ENCODE measurements at regions not wholly inside any gene's neighbourhood (a gene's known extent, or its start where the extent isn't known, plus 50 kb on each side); places are given as distances from the start of the nearest gene placed in this dataset.

DNA sequence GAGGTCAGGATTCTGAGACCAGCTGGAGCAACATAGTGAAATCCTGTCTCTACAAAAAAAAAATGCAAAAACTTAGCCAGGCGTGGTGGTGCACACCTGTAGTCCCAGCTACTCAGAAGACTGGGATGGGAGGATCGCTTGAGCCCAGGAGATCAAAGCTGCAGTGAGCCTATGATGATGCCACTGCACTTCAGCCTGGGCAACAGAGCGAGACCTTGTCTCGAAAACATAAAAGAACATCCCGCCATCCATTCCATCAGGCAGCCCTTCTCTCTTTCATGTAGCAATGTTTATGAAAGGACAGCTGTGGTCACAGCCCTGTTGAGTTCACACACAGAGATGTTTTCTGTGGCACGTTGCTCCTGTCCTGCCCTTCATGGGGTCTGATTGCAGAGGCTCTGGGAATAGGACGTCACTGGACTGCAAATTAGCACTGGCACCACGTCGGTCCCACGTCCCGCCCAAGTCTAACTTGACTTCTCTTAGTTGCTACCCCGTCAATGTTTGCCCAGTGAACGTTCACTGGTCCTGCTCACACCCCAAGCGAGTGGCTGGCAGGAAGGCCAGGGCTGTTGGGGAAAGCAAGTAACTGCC lies 64.5 kb upstream of the MYL10 start:
- H3K9ac ChIP-seq (ENCODE audit: low read length): no peak overlapping the region

DNA sequence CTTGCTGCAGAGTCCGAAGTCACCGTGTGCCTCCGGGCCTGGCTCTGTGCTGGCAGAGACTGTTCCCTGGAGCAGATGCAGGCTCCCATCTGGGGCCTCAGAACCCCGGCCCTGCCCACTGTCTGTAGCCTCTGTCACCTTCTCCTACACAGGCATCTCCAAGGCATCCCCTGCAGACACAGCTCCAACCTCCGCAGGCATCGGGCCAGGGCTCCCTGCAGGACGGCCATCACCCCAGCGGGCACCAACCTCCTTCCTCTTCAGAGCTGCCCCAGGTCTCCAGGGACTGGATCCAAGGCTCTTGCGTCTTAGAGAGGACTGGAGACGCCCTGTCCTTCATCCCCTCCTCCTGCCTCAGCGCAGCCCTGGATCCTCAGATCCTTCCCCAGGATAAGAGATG lies 69.9 kb upstream of the MYL10 start:
- no peak overlapping the region for H3K27ac ChIP-seq (ENCODE audit: low read depth, low read length)
- no peaks in the 10 kb centered on the region for H3K36me3 ChIP-seq (ENCODE audit: control insufficient read depth, insufficient read depth, low read length)
- peaks cover 6% of the 10 kb centered on the region for H3K27me3 ChIP-seq (ENCODE audit: control insufficient read depth, insufficient read depth, low read length)
- no peak overlapping the region for H3K9ac ChIP-seq (ENCODE audit: low read length)
- no peak overlapping the region for H3K4me3 ChIP-seq (ENCODE audit: low read length)
- H3K4me1 ChIP-seq (ENCODE audit: control insufficient read depth, insufficient read depth, low read length): no peaks in the 10 kb centered on the region

More for the DNA sequence above, 64.5 kb upstream of the MYL10 start:
- no peak overlapping the region for H3K27ac ChIP-seq (ENCODE audit: low read depth, low read length)
- no peaks in the 10 kb centered on the region for H3K4me1 ChIP-seq (ENCODE audit: control insufficient read depth, insufficient read depth, low read length)
- no peak overlapping the region for H3K4me3 ChIP-seq (ENCODE audit: low read length)
- H3K27me3 ChIP-seq (ENCODE audit: control insufficient read depth, insufficient read depth, low read length): no peaks in the 10 kb centered on the region
- H3K36me3 ChIP-seq (ENCODE audit: control insufficient read depth, insufficient read depth, low read length): no peaks in the 10 kb centered on the region

DNA sequence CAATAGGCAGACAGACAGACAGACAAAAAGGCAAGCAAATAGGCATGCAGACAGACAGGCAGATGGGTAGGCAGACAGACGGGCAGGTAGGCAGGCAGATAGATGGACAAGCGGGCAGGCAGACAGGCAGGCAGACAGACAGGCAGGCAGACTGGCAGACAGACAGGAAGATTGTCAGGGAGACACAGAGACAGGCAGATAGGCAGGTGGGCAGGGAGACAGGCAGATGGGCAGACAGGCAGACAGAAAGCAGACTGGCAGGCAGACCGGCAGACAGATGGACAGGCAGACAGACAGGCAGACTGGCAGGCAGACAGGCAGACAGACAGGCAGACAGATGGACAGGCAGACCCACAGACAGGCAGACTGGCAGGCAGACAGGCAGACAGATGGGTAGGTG lies 70.3 kb upstream of the MYL10 start:
- Histone ChIP-seq H3K27ac (ENCODE audit: low read depth, low read length) (no peak overlapping the region), H3K36me3 (ENCODE audit: control insufficient read depth, insufficient read depth, low read length) (no peaks in the 10 kb centered on the region), H3K4me3 (ENCODE audit: low read length) (no peak overlapping the region), H3K9ac (ENCODE audit: low read length) (no peak overlapping the region), H3K4me1 (ENCODE audit: control insufficient read depth, insufficient read depth, low read length) (no peaks in the 10 kb centered on the region), H3K27me3 (ENCODE audit: control insufficient read depth, insufficient read depth, low read length) (peaks cover 6% of the 10 kb centered on the region)

DNA sequence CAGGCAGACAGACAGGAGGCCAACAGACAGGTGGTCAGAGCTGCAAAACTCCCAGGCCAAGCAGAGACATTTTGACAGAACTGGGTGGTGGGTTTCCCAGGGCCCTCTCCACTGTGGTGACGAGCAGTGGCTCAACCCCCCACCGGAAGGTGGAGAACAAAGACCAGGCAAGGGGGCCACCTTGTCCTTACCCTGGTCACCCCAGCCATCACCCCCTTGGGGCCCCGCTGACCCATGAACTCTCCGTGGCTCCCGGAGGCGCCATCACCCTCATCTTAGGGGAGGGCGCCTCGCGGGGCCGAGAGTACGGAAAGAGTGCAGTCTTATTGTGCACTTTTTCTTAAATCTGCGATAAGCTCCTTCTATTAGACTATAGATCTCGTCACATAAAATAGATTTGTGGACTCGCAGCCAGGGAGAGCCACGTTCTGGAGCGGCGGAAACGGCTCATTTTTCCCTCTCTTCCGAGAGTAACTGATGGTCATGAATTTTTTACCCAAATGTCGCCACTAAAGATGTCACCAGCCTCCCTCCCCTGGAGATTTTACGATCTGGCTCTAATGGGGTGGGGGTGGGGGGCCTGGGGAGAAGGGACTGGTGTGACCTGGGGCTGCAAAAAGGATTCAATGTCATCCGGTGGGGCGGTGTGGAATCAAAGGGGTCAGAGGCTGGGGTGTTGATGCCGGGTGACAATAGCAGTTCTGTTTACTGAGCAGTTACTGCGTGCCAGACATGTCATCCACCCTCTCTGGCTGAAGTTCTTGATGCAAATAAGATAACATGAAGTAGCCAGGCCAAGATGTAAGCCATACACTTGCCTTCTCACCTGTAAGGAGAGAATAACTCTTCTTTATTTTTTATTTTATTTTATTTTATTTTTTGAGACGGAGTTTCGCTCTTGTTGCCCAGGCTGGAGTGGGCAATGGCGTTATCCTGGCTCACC lies 71.1 kb upstream of the MYL10 start:
- Histone ChIP-seq H3K4me1 (ENCODE audit: control insufficient read depth, insufficient read depth, low read length) (no peaks in the 10 kb centered on the region), H3K27me3 (ENCODE audit: control insufficient read depth, insufficient read depth, low read length) (peaks cover 6% of the 10 kb centered on the region), H3K36me3 (ENCODE audit: control insufficient read depth, insufficient read depth, low read length) (no peaks in the 10 kb centered on the region), H3K4me3 (ENCODE audit: low read length) (no peak overlapping the region), H3K9ac (ENCODE audit: low read length) (no peak overlapping the region), H3K27ac (ENCODE audit: low read depth, low read length) (no peak overlapping the region)

DNA sequence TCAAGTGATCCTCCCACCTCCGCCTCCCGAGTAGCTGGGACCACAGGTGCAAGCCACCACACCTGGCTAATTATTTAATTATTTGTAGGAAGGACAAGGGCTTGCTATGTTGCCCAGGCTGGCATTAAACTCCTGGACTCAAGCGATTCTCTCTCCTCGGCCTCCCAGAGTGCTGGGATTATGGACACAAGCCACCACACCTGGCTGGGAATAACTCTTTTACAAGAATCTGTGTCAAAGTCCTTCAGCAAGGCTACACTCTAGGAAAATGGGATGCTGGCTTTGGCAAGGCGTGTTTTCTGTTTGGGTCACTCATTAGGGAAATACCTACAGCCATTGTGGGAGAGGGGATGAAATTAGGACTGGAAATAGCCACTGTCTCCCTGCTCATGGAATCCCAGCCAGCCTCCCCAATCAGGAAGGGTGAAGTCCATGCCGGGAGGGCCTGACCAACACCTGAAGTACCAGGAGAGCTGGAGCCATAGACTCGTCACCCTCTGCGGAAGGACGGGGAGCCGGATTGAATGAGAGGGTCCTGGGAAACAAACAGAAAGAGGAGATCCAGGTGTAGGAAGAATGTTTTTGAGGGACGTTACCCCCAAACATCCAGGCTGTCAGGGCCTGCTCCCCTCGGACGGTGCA lies 72.2 kb upstream of the MYL10 start:
- no peak overlapping the region for H3K9ac ChIP-seq (ENCODE audit: low read length)
- H3K27ac ChIP-seq (ENCODE audit: low read depth, low read length): no peak overlapping the region

DNA sequence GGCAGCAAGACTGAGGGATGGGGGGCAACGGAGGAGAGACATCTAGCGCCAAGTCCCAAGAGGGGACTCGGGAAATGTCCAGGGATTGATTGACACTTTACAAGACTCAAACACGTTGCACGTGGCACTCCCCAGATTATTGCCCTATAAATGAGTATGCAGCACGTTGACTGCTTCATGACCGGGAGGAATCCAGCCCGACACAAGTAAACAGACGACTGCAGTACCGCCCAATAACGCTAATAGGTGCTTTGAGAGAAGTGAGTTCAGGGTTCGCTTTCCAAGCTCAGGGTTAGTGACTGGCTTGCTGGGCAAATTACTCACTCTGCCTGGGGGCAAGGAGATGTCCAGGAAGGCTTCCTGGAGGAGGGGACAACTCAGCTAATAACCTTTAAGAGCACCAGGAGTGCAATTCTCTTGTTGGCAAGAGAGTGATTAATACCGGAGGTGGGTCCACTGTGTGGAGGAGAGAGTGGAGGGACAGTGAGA lies 73.3 kb upstream of the MYL10 start:
- Histone ChIP-seq H3K27ac (ENCODE audit: low read depth, low read length) (no peak overlapping the region), H3K9ac (ENCODE audit: low read length) (no peak overlapping the region), H3K36me3 (ENCODE audit: control insufficient read depth, insufficient read depth, low read length) (no peaks in the 10 kb centered on the region), H3K4me3 (ENCODE audit: low read length) (no peak overlapping the region), H3K4me1 (ENCODE audit: control insufficient read depth, insufficient read depth, low read length) (no peaks in the 10 kb centered on the region), H3K27me3 (ENCODE audit: control insufficient read depth, insufficient read depth, low read length) (peaks cover 6% of the 10 kb centered on the region)

More for the DNA sequence above, 72.2 kb upstream of the MYL10 start:
- H3K36me3 ChIP-seq (ENCODE audit: control insufficient read depth, insufficient read depth, low read length): no peaks in the 10 kb centered on the region
- peaks cover 6% of the 10 kb centered on the region for H3K27me3 ChIP-seq (ENCODE audit: control insufficient read depth, insufficient read depth, low read length)
- no peak overlapping the region for H3K4me3 ChIP-seq (ENCODE audit: low read length)
- H3K4me1 ChIP-seq (ENCODE audit: control insufficient read depth, insufficient read depth, low read length): no peaks in the 10 kb centered on the region

DNA sequence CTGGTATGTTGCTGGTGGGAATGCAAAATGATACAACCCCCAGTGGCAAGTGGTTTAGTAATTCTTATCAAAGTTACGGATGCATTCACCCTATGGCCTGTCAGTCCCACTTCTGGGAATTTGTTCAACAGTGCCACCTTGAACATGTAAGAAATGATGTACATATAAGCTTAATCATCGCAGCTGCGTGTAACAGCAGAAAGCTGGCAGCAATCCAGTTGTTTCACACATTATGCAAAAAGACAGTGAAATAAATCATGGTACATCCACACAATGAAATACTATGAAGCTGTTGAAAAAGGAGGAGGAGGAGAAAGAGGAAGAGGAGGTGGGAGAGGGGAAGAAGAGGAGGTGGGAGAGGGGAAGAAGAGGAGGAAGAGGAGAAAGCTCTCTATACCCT lies 76.2 kb upstream of the MYL10 start:
- no peaks in the 10 kb centered on the region for H3K27me3 ChIP-seq (ENCODE audit: control insufficient read depth, insufficient read depth, low read length)
- H3K9ac ChIP-seq (ENCODE audit: low read length): no peak overlapping the region
- H3K36me3 ChIP-seq (ENCODE audit: control insufficient read depth, insufficient read depth, low read length): no peaks in the 10 kb centered on the region
- H3K27ac ChIP-seq (ENCODE audit: low read depth, low read length): no peak overlapping the region
- H3K4me1 ChIP-seq (ENCODE audit: control insufficient read depth, insufficient read depth, low read length): no peaks in the 10 kb centered on the region
- no peak overlapping the region for H3K4me3 ChIP-seq (ENCODE audit: low read length)

DNA sequence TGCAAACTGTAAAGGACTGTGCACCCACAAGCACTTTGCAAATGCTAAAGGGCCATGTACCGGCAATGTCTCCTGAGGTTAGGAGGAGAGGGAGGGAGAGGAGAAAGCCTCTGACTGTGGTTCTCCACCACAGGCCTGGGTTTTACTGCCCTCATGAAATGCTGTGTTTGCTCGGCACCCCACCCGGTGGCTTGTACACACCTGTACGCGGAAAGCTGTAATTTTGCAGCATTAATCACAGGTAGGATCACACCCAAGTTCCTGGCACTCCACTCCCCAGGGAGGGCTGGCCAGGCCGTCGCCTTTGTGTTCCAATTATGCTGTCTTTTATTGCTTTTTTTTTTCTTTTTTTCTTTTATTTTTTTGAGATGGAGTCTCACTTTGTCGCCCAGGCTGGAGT lies 78.5 kb upstream of the MYL10 start:
- Histone ChIP-seq H3K4me1 (ENCODE audit: control insufficient read depth, insufficient read depth, low read length) (no peaks in the 10 kb centered on the region), H3K27ac (ENCODE audit: low read depth, low read length) (no peak overlapping the region), H3K36me3 (ENCODE audit: control insufficient read depth, insufficient read depth, low read length) (no peaks in the 10 kb centered on the region), H3K27me3 (ENCODE audit: control insufficient read depth, insufficient read depth, low read length) (no peaks in the 10 kb centered on the region), H3K9ac (ENCODE audit: low read length) (no peak overlapping the region), H3K4me3 (ENCODE audit: low read length) (no peak overlapping the region)

DNA sequence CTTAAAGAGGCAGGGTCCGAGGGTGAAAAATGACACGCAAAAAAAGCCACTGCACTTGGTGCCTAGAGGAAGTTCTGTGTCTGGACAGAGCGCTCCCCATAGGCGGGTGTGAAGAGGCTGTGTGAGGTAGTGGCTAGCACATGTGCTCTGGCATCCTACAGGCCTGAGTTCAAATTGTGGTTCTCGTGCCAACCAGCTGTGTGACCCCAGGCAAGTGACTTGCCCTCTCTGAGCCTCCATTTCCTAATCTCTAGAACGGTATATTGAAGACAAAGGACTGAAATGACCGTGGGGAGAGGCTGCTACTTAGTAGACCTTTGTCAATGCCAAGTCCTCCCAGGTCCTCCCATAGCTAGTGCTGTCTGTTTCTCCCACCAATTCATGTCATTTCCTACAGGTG lies 79.1 kb upstream of the MYL10 start:
- Histone ChIP-seq H3K36me3 (ENCODE audit: control insufficient read depth, insufficient read depth, low read length) (no peaks in the 10 kb centered on the region), H3K4me3 (ENCODE audit: low read length) (no peak overlapping the region), H3K4me1 (ENCODE audit: control insufficient read depth, insufficient read depth, low read length) (no peaks in the 10 kb centered on the region), H3K9ac (ENCODE audit: low read length) (no peak overlapping the region), H3K27me3 (ENCODE audit: control insufficient read depth, insufficient read depth, low read length) (no peaks in the 10 kb centered on the region), H3K27ac (ENCODE audit: low read depth, low read length) (no peak overlapping the region)

DNA sequence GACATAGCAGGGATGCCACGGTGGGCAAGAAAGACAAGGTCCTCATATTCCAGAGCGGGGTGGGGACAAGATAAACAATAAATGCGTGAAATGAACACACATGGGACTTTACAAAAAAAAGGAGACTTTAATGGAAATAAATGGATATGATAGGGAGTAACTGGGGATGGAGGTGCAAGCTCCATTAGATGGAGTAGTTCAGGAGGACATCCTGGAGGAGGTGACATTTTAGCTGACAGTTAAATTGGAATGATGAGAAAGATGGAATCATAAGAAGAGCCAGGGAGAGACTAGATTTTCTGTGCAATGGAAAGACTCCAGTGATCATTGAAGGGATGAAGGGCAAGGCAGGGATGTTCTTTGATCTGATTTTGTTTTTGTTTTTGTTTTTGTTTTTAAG lies 83.6 kb upstream of the MYL10 start:
- Histone ChIP-seq H3K4me3 (ENCODE audit: low read length) (no peak overlapping the region), H3K27me3 (ENCODE audit: control insufficient read depth, insufficient read depth, low read length) (no peaks in the 10 kb centered on the region), H3K4me1 (ENCODE audit: control insufficient read depth, insufficient read depth, low read length) (no peaks in the 10 kb centered on the region), H3K36me3 (ENCODE audit: control insufficient read depth, insufficient read depth, low read length) (no peaks in the 10 kb centered on the region), H3K9ac (ENCODE audit: low read length) (no peak overlapping the region), H3K27ac (ENCODE audit: low read depth, low read length) (no peak overlapping the region)

DNA sequence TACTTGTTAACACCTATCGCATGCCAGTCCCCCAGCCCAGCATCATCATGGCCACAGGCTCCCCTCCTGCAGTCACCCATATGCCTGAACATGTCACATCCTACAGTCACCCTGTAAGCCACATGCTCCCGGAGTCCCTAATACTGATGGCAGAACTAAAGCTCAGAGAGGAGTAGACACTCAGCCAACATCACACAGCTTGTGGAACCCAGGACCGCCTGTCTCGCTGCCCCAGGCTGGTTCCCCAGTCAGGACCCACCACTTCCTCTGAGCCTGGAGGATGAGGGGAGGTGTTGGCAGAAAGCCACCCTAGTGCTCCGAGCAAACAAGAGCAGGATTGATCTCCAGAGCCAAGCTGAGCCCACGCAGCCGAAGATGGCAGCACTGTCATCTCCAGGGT lies 85.0 kb upstream of the MYL10 start:
- no peaks in the 10 kb centered on the region for H3K36me3 ChIP-seq (ENCODE audit: control insufficient read depth, insufficient read depth, low read length)
- H3K9ac ChIP-seq (ENCODE audit: low read length): no peak overlapping the region
- no peak overlapping the region for H3K27ac ChIP-seq (ENCODE audit: low read depth, low read length)
- no peaks in the 10 kb centered on the region for H3K4me1 ChIP-seq (ENCODE audit: control insufficient read depth, insufficient read depth, low read length)
- H3K4me3 ChIP-seq (ENCODE audit: low read length): no peak overlapping the region
- H3K27me3 ChIP-seq (ENCODE audit: control insufficient read depth, insufficient read depth, low read length): no peaks in the 10 kb centered on the region

DNA sequence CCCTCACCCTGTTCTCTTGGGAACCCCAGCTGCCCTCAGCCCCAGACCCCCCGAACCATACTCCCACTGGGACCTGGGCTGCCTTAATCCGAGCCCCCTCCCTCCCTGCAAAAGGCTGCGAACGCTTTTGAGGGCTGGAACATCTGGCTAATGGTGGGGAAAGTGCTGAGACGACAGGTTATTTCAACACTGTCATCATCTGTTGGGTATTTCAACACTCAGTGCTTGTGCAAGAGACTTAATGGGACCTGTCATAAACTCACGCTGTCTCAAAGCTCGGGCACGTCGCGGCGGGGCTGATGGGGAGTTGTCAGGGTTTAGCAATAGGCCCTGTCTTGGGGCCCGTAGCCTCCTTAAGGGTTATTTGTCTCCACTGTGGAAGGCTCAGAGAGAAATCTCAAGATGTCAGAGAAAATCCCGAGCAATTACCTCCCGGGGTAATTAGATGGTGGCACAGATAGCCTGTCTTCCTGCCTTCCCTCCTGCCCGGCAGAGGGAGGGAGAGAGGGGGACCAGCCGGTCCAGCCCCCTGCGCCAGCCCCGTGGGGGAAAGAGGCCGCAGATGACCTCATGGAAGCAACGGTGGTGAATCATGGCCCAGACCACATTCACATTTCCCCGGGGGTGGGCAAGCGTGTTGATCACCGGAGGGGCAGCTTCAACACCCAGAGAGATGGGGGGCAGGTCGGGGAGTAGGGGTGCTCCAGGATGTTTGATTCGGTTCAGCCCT lies 88.7 kb upstream of the MYL10 start:
- no peak overlapping the region for H3K4me3 ChIP-seq (ENCODE audit: low read length)
- H3K36me3 ChIP-seq (ENCODE audit: control insufficient read depth, insufficient read depth, low read length): no peaks in the 10 kb centered on the region
- H3K4me1 ChIP-seq (ENCODE audit: control insufficient read depth, insufficient read depth, low read length): no peaks in the 10 kb centered on the region
- H3K27me3 ChIP-seq (ENCODE audit: control insufficient read depth, insufficient read depth, low read length): no peaks in the 10 kb centered on the region
- H3K27ac ChIP-seq (ENCODE audit: low read depth, low read length): no peak overlapping the region
- H3K9ac ChIP-seq (ENCODE audit: low read length): no peak overlapping the region

Data from rectal smooth muscle tissue (tissue), 1 donor.